H1 (cell line): ENCODE measurements at regions not wholly inside any gene's neighbourhood (a gene's known extent, or its start where the extent isn't known, plus 50 kb on each side); places are given as distances from the start of the nearest gene placed in this dataset.

ENCODE experiments used
- CTCF ChIA-PET: fragments of 300-600 bp; sonication (Branson Sonifier 250); formaldehyde crosslinking; loops from one replicate; lab custom pipeline; 2021; ENCODE audit not compliant: partially characterized antibody; lab: Charles Lee
- POLR2A ChIA-PET: fragments of 300-600 bp; sonication (Branson Sonifier 250); formaldehyde crosslinking; loops from one replicate; lab custom pipeline; 2021; ENCODE audit warnings: inconsistent platforms; ENCODE audit not compliant: partially characterized antibody; lab: Charles Lee
- DNase-seq, 2 experiments: peaks; one replicate each; pipeline versions ENCODE4 v3.0.0 to v3.0.0-alpha.2; 2010 to 2022; ENCODE audit warnings: low spot score in 2 of 2, low read depth in 1 of 2, mixed read lengths in 1 of 2
- FAIRE-seq: peaks from 2 replicates; lab custom pipeline; 2011; peaks lifted over from hg19 to GRCh38; lab: Jason Lieb, UNC
- H2AFZ ChIP-seq: 2 replicates; pipeline ENCODE4 v1.8.1; 2012; ENCODE audit warnings: low read length, inconsistent platforms
- H2AK5ac ChIP-seq: 2 replicates; pipeline ENCODE4 v1.6.1; 2013; ENCODE audit warnings: low read depth, low read length
- H2BK120ac ChIP-seq: replicated peaks from 2 replicates; pipeline ENCODE3; 2013; ENCODE audit warnings: low read depth, low read length, inconsistent platforms
- H2BK12ac ChIP-seq: 2 replicates; pipeline ENCODE4 v1.6.1; 2013; ENCODE audit warnings: low read depth, low read length
- H2BK15ac ChIP-seq: 2 replicates; pipeline ENCODE4 v1.6.1; 2013; ENCODE audit warnings: low read length
- H2BK20ac ChIP-seq: 2 replicates; pipeline ENCODE4 v1.6.1; 2013; ENCODE audit warnings: low read length
- H2BK5ac ChIP-seq: 2 replicates; pipeline ENCODE4 v1.6.1; 2013; ENCODE audit warnings: low read depth, low read length
- H3K14ac ChIP-seq: 2 replicates; pipeline ENCODE4 v1.6.1; 2013; ENCODE audit warnings: inconsistent platforms; ENCODE audit not compliant: insufficient read length
- H3K18ac ChIP-seq: 2 replicates; pipeline ENCODE4 v1.6.1; 2013; ENCODE audit warnings: low read length; ENCODE audit errors: extremely low read depth
- H3K23ac ChIP-seq: 2 replicates; pipeline ENCODE4 v1.6.1; 2013; ENCODE audit warnings: inconsistent platforms; ENCODE audit not compliant: insufficient read length
- H3K23me2 ChIP-seq: 2 replicates; pipeline ENCODE4 v1.6.1; 2013; ENCODE audit warnings: low read depth, low read length
- H3K27ac ChIP-seq: 2 replicates; pipeline ENCODE4 v1.6.1; 2011; ENCODE audit warnings: low read depth, low read length, inconsistent platforms
- H3K27me3 ChIP-seq, 4 experiments: replicated peaks in 1 of 4; 1 replicate in 1 of 4; 2 replicates in 3 of 4; pipeline versions ENCODE4 v1.6.1 to v1.8.1; 2011 to 2013; ENCODE audit warnings: low read length in 3 of 4, mild to moderate bottlenecking in 3 of 4, inconsistent platforms in 2 of 4, mixed read lengths in 2 of 4, moderate library complexity in 1 of 4; ENCODE audit not compliant: control insufficient read depth in 3 of 4, insufficient read depth in 3 of 4; ENCODE audit errors: extremely low read depth in 1 of 4
- H3K36me3 ChIP-seq, 4 experiments: 2 replicates each; pipeline versions ENCODE4 v1.6.1 to v1.8.1; 2011 to 2013; ENCODE audit warnings: mild to moderate bottlenecking in 4 of 4, low read length in 3 of 4, moderate library complexity in 2 of 4, control low read depth in 1 of 4, inconsistent platforms in 1 of 4; ENCODE audit not compliant: insufficient read depth in 4 of 4, control insufficient read depth in 2 of 4
- H3K4ac ChIP-seq: replicated peaks from 2 replicates; pipeline ENCODE3; 2013; ENCODE audit warnings: low read length, low read depth, mixed read lengths, inconsistent platforms; ENCODE audit not compliant: insufficient read length
- H3K4me1 ChIP-seq, 4 experiments: replicated peaks in 1 of 4; 1 replicate in 1 of 4; 2 replicates in 3 of 4; pipeline versions ENCODE4 v1.6.1 to v1.8.1; 2011 to 2013; ENCODE audit warnings: low read length in 3 of 4, inconsistent platforms in 2 of 4, mixed read lengths in 1 of 4; ENCODE audit not compliant: insufficient read depth in 4 of 4, control insufficient read depth in 3 of 4
- H3K4me2 ChIP-seq, 2 experiments: 2 replicates each; pipeline versions ENCODE4 v1.6.1 to v1.8.1; 2011 to 2013; ENCODE audit warnings: low read depth in 2 of 2, low read length in 2 of 2, control low read depth in 1 of 2, inconsistent platforms in 1 of 2, mild to moderate bottlenecking in 1 of 2; ENCODE audit not compliant: insufficient read depth in 1 of 2
- H3K4me3 ChIP-seq, 4 experiments: fragments of 200-600, 300-600 bp in 1 of 4; sonication (generic), shearing (Covaris generic), sonication (Bioruptor Twin) in 1 of 4; 2 replicates each; pipeline versions ENCODE4 v1.5.1 to v1.8.1; 2011 to 2016; ENCODE audit warnings: low read length in 4 of 4, low read depth in 3 of 4, control low read depth in 2 of 4, inconsistent platforms in 2 of 4, mild to moderate bottlenecking in 2 of 4, mixed read lengths in 1 of 4, moderate library complexity in 1 of 4; ENCODE audit not compliant: insufficient read depth in 2 of 4; ENCODE audit errors: extremely low read depth in 1 of 4
- H3K56ac ChIP-seq: replicated peaks from 2 replicates; pipeline ENCODE3; 2013; ENCODE audit warnings: low read depth, mild to moderate bottlenecking, mixed read lengths, low read length, inconsistent platforms; ENCODE audit not compliant: insufficient read length
- H3K79me1 ChIP-seq: 2 replicates; pipeline ENCODE4 v1.6.1; 2013; ENCODE audit warnings: low read depth, low read length, control low read depth
- H3K79me2 ChIP-seq, 2 experiments: 2 replicates each; pipeline versions ENCODE4 v1.6.1 to v1.8.1; 2012 to 2013; ENCODE audit warnings: low read length in 2 of 2, mild to moderate bottlenecking in 2 of 2, inconsistent platforms in 1 of 2; ENCODE audit not compliant: insufficient read depth in 2 of 2, control insufficient read depth in 1 of 2
- H3K9ac ChIP-seq, 4 experiments: replicated peaks in 1 of 4; 1 replicate in 1 of 4; 2 replicates in 3 of 4; pipeline versions ENCODE4 v1.6.1 to v1.8.1; 2011 to 2013; ENCODE audit warnings: low read depth in 3 of 4, low read length in 3 of 4, control low read depth in 2 of 4, mild to moderate bottlenecking in 2 of 4, moderate library complexity in 2 of 4, inconsistent platforms in 1 of 4; ENCODE audit errors: extremely low read depth in 1 of 4
- H3K9me3 ChIP-seq, 2 experiments: 2 replicates each; pipeline versions ENCODE4 v1.6.1 to v1.8.1; 2012 to 2013; ENCODE audit warnings: mild to moderate bottlenecking in 2 of 2, moderate library complexity in 2 of 2, control low read depth in 1 of 2, inconsistent platforms in 1 of 2, low read depth in 1 of 2, low read length in 1 of 2, mixed read lengths in 1 of 2; ENCODE audit not compliant: insufficient read depth in 2 of 2
- H4K20me1 ChIP-seq, 2 experiments: replicated peaks in 1 of 2; 2 replicates each; pipeline versions ENCODE3 to v1.8.1; 2011 to 2013; ENCODE audit warnings: inconsistent platforms in 2 of 2, low read length in 2 of 2, mild to moderate bottlenecking in 1 of 2; ENCODE audit not compliant: insufficient read depth in 2 of 2, control insufficient read depth in 1 of 2
- H4K5ac ChIP-seq: 2 replicates; pipeline ENCODE4 v1.6.1; 2013; ENCODE audit warnings: low read length, low read depth, mixed read lengths, inconsistent platforms; ENCODE audit not compliant: insufficient read length
- H4K8ac ChIP-seq: 2 replicates; pipeline ENCODE4 v1.8.0; 2013; ENCODE audit warnings: mild to moderate bottlenecking, moderate library complexity, low read length, inconsistent platforms; ENCODE audit not compliant: insufficient read depth; ENCODE audit errors: extremely low read depth
- H4K91ac ChIP-seq: replicated peaks from 2 replicates; pipeline ENCODE3; 2013; ENCODE audit warnings: low read length, mixed read lengths, inconsistent platforms; ENCODE audit not compliant: insufficient read length
- BRCA1 ChIP-seq: IDR thresholded peaks from 2 replicates; pipeline ENCODE4 v1.6.1; 2012; ENCODE audit warnings: low read depth, low read length, improper control_type of control experiment
- CEBPB ChIP-seq: IDR thresholded peaks from 2 replicates; pipeline ENCODE4 v1.6.1; 2012; ENCODE audit warnings: low read depth, low read length
- CTCF ChIP-seq, 3 experiments: IDR thresholded peaks; 1 replicate in 2 of 3; 2 replicates in 1 of 3; pipeline versions ENCODE4 v1.5.1 to v1.6.1; 2011; ENCODE audit warnings: low read length in 3 of 3, mild to moderate bottlenecking in 3 of 3, inconsistent platforms in 2 of 3, low read depth in 1 of 3, moderate library complexity in 1 of 3; ENCODE audit not compliant: insufficient read depth in 1 of 3; ENCODE audit errors: control extremely low read depth in 1 of 3
- HDAC6 ChIP-seq: IDR thresholded peaks from one replicate; pipeline ENCODE4 v1.7.1; 2012; ENCODE audit warnings: low read depth, mild to moderate bottlenecking, inconsistent platforms, low read length, moderate library complexity
- KDM4A ChIP-seq: IDR thresholded peaks from one replicate; pipeline ENCODE4 v1.7.1; 2012; ENCODE audit warnings: low read depth, mild to moderate bottlenecking, moderate library complexity, low read length, inconsistent platforms; ENCODE audit not compliant: severe bottlenecking
- KDM5A ChIP-seq: fragments of 200-600 bp; IDR thresholded peaks from 2 replicates; pipeline ENCODE4 v1.7.1; 2012; ENCODE audit warnings: mild to moderate bottlenecking, low read length, inconsistent platforms, mixed read lengths
- NANOG ChIP-seq: IDR thresholded peaks from 2 replicates; pipeline ENCODE4 v1.6.1; 2011; ENCODE audit warnings: low read length, low read depth, mild to moderate bottlenecking, inconsistent platforms; ENCODE audit not compliant: insufficient read depth, poor library complexity, severe bottlenecking
- RAD21 ChIP-seq, 2 experiments: IDR thresholded peaks in 1 of 2; conservative IDR thresholded peaks in 1 of 2; 2 replicates each; pipeline ENCODE4 v1.6.1; 2011; ENCODE audit warnings: low read depth in 2 of 2, low read length in 2 of 2, improper control_type of control experiment in 1 of 2, inconsistent platforms in 1 of 2, mild to moderate bottlenecking in 1 of 2, moderate library complexity in 1 of 2
- SIRT6 ChIP-seq: IDR thresholded peaks from one replicate; pipeline ENCODE4 v1.7.1; 2012; ENCODE audit warnings: low read length, inconsistent platforms
- SP4 ChIP-seq: IDR thresholded peaks from 2 replicates; pipeline ENCODE4 v1.6.1; 2012; ENCODE audit warnings: low read length, inconsistent platforms
- TCF12 ChIP-seq: IDR thresholded peaks from 2 replicates; pipeline ENCODE4 v1.6.1; 2011; ENCODE audit warnings: low read depth, mild to moderate bottlenecking, low read length
- TEAD4 ChIP-seq: IDR thresholded peaks from 2 replicates; pipeline ENCODE4 v1.6.1; 2012; ENCODE audit warnings: low read depth, low read length, inconsistent platforms, mixed read lengths
- WGBS, 2 experiments: shearing (Covaris generic) in 1 of 2; methylation state at CpG; one replicate each; pipeline versions ENCODE4 v1.1.6 to v1.1.7; 2013 to 2015; ENCODE audit warnings: low lambda C conversion rate in 2 of 2, mixed read lengths in 2 of 2, inconsistent platforms in 1 of 2, low coverage in 1 of 2, missing lambda C conversion rate in 1 of 2; ENCODE audit not compliant: insufficient replicate concordance in 2 of 2, insufficient coverage in 1 of 2, insufficient read length in 1 of 2; ENCODE audit errors: extremely low coverage in 1 of 2, missing lambda C conversion rate in 1 of 2; 5-methylcytosine and 5-hydroxymethylcytosine counted together

- Histone ChIP-seq H3K4me2 (no peak overlapping the region), H2BK12ac (no peak overlapping the region), H2BK5ac (no peak overlapping the region), H2BK20ac (no peak overlapping the region), H2AK5ac (no peak overlapping the region), H3K18ac (no peak overlapping the region), H3K23ac (no peak overlapping the region), H4K91ac (no peak overlapping the region), H3K4ac (no peak overlapping the region), H2BK120ac (no peak overlapping the region), H3K79me1 (no peaks in the 10 kb centered on the region), H3K79me2 (no peaks in the 10 kb centered on the region), H4K20me1 (no peaks in the 10 kb centered on the region), H4K8ac (no peak overlapping the region), H4K5ac (no peak overlapping the region), H3K9me3 (no peaks in the 10 kb centered on the region), H3K14ac (no peak overlapping the region), H3K36me3 (no peaks in the 10 kb centered on the region), H3K27me3 (no peaks in the 10 kb centered on the region), H3K9ac (no peak overlapping the region), H2AFZ (no peak overlapping the region), H3K4me3 (no peak overlapping the region), H3K56ac (no peak overlapping the region), H2BK15ac (no peak overlapping the region), H3K27ac (no peak overlapping the region), H3K4me1 (peaks cover 2 to 13% (median 6%) of the 10 kb centered on the region in 4 experiments; a peak in 5 of 7 replicates), H3K23me2 (no peaks in the 10 kb centered on the region)
- 89% methylated on average over 5 of the region's 5 CpGs; no CpG with 5 or more reads in 1 of the 2 experiments for WGBS, 2 experiments
- POLR2A ChIA-PET: no interaction called here
- DNase-seq (no peak), FAIRE-seq (no peak)
- CTCF ChIA-PET: interaction anchor here (0.5 to 1.2 kb wide), 5 partner anchors 10 to 196 kb away, joined by 3 to 5 read pairs (median 3); no protein-coding TSS in a partner anchor
- no peak for TF ChIP-seq KDM4A
- TF ChIP-seq NANOG: no peak
- no peak for TF ChIP-seq SP4
- TF ChIP-seq TCF12: no peak
- no peak for TF ChIP-seq KDM5A
- TF ChIP-seq RAD21 (IDR thresholded peaks at IDR 0.05 in 1 of 2, conservative IDR thresholded peaks at IDR 0.05 in 1 of 2; ENCODE audit: low read depth in 2 of 2, low read length in 2 of 2): no peak
- no peak for TF ChIP-seq CTCF (IDR thresholded peaks at IDR 0.05; ENCODE audit: control extremely low read depth in 1 of 3, insufficient read depth in 1 of 3, low read depth in 1 of 3, low read length in 3 of 3)
- no peak for TF ChIP-seq CEBPB
- TF ChIP-seq SIRT6: no peak
- TF ChIP-seq BRCA1: no peak
- TF ChIP-seq HDAC6: no peak
- TF ChIP-seq TEAD4: no peak
Observed at GRCh38 chr5:56467176-56467717, 234.1 kb upstream of the ANKRD55 start.
